Neural cell (in vitro differentiated cells): ENCODE measurements at regions not wholly inside any gene's neighbourhood (a gene's known extent, or its start where the extent isn't known, plus 50 kb on each side); places are given as distances from the start of the nearest gene placed in this dataset.

Experiments used
- H2AFZ ChIP-seq: fragments of 200-600, 300-800 bp; sonication (generic), shearing (Covaris generic); 2 replicates; pipeline ENCODE4 v1.6.0; 2014; ENCODE audit warnings: low read depth, mild to moderate bottlenecking, antibody characterized with exemption, low read length, moderate library complexity
- H3F3A ChIP-seq: fragments of 200-600 bp; shearing (Covaris generic); 2 replicates; pipeline ENCODE4 v1.6.1; 2016; ENCODE audit warnings: mild to moderate bottlenecking, moderate library complexity, mixed read lengths, antibody characterized with exemption, low read length; ENCODE audit not compliant: insufficient read depth, poor library complexity, severe bottlenecking
- H3K27ac ChIP-seq: fragments of 200-600, 300-800 bp; sonication (generic), shearing (Covaris generic); 2 replicates; pipeline ENCODE4 v1.5.1; 2014; ENCODE audit warnings: mild to moderate bottlenecking, low read length, moderate library complexity
- H3K27me3 ChIP-seq: fragments of 300-800, 200-600 bp; sonication (generic), shearing (Covaris generic); 2 replicates; pipeline ENCODE4 v1.6.0; 2014; ENCODE audit warnings: mild to moderate bottlenecking, low read depth, low read length, moderate library complexity; ENCODE audit not compliant: insufficient read depth
- H3K36me3 ChIP-seq: fragments of 300-800, 200-600 bp; sonication (generic), shearing (Covaris generic); 2 replicates; pipeline ENCODE4 v1.5.1; 2014; ENCODE audit warnings: mild to moderate bottlenecking, antibody characterized with exemption, low read length, moderate library complexity; ENCODE audit not compliant: insufficient read depth
- H3K4me2 ChIP-seq: fragments of 300-800, 200-600 bp; sonication (generic), shearing (Covaris generic); 2 replicates; pipeline ENCODE4 v1.6.0; 2014; ENCODE audit warnings: mild to moderate bottlenecking, low read length
- H3K4me3 ChIP-seq: fragments of 300-800, 200-600 bp; sonication (generic), shearing (Covaris generic); 2 replicates; pipeline ENCODE4 v1.5.1; 2014; ENCODE audit warnings: mild to moderate bottlenecking, low read length, moderate library complexity
- H3K79me2 ChIP-seq: fragments of 200-600 bp; shearing (Covaris generic); replicated peaks from 2 replicates; pipeline ENCODE4 v1.6.0; 2014; ENCODE audit warnings: mild to moderate bottlenecking, low read length, moderate library complexity; ENCODE audit not compliant: insufficient read depth
- H3K9ac ChIP-seq: fragments of 300-800, 200-600 bp; sonication (generic), shearing (Covaris generic); 2 replicates; pipeline ENCODE4 v1.6.1; 2016; ENCODE audit warnings: mild to moderate bottlenecking, low read length, mixed read lengths
- H3K9me2 ChIP-seq: fragments of 200-600 bp; shearing (Covaris generic); 2 replicates; pipeline ENCODE4 v1.6.1; 2016; ENCODE audit warnings: mild to moderate bottlenecking, low read length, mixed read lengths; ENCODE audit not compliant: insufficient read depth
- H3K9me3 ChIP-seq: fragments of 200-600, 300-800 bp; sonication (generic), shearing (Covaris generic); 2 replicates; pipeline ENCODE4 v1.6.1; 2016; ENCODE audit warnings: mild to moderate bottlenecking, mixed run types, low read length, moderate library complexity, mixed read lengths
- H4K20me1 ChIP-seq: fragments of 200-600 bp; shearing (Covaris generic); 2 replicates; pipeline ENCODE4 v1.6.1; 2016; ENCODE audit warnings: mild to moderate bottlenecking, mixed run types; ENCODE audit not compliant: insufficient read depth
- CTCF ChIP-seq: fragments of 450-650 bp; IDR thresholded peaks from 2 replicates; pipeline ENCODE4 v1.5.1; 2014; ENCODE audit warnings: antibody characterized with exemption, mild to moderate bottlenecking, moderate library complexity; ENCODE audit not compliant: poor library complexity, severe bottlenecking
- EP300 ChIP-seq: fragments of 450-650 bp; conservative IDR thresholded peaks from 2 replicates; pipeline ENCODE4 v1.6.1; 2014; ENCODE audit warnings: antibody characterized with exemption, mild to moderate bottlenecking, moderate library complexity; ENCODE audit not compliant: poor library complexity, severe bottlenecking
- EZH2 ChIP-seq: fragments of 200-600, 300-800 bp; shearing (Covaris generic), sonication (generic); IDR thresholded peaks from 2 replicates; pipeline ENCODE4 v1.6.1; 2014; ENCODE audit warnings: antibody characterized with exemption, low read length, borderline replicate concordance, mild to moderate bottlenecking; ENCODE audit not compliant: insufficient read depth, poor library complexity, severe bottlenecking
- MXI1 ChIP-seq: fragments of 450-650 bp; conservative IDR thresholded peaks from 2 replicates; pipeline ENCODE4 v1.6.1; 2014; ENCODE audit warnings: antibody characterized with exemption, mild to moderate bottlenecking; ENCODE audit not compliant: poor library complexity, severe bottlenecking
- POLR2AphosphoS5 ChIP-seq: IDR thresholded peaks from 2 replicates; pipeline ENCODE4 v1.6.1; 2012
- RAD21 ChIP-seq: fragments of 450-650 bp; conservative IDR thresholded peaks from 2 replicates; pipeline ENCODE4 v1.6.1; 2014; ENCODE audit warnings: antibody characterized with exemption, mild to moderate bottlenecking, moderate library complexity
- REST ChIP-seq: IDR thresholded peaks from 2 replicates; pipeline ENCODE4 v1.6.1; 2012; ENCODE audit warnings: borderline replicate concordance
- SMC3 ChIP-seq: fragments of 450-650 bp; conservative IDR thresholded peaks from 2 replicates; pipeline ENCODE4 v1.6.1; 2014; ENCODE audit warnings: antibody characterized with exemption, mild to moderate bottlenecking, moderate library complexity; ENCODE audit not compliant: poor library complexity
- TAF1 ChIP-seq: IDR thresholded peaks from 2 replicates; pipeline ENCODE4 v1.6.1; 2012; ENCODE audit warnings: low read depth

GRCh38 chr11:27914080-27914479, 193.9 kb downstream of the KIF18A start:
- Histone ChIP-seq H3K4me2 (no peak overlapping the region), H3F3A (no peaks in the 10 kb centered on the region), H3K79me2 (no peaks in the 10 kb centered on the region), H4K20me1 (no peaks in the 10 kb centered on the region), H3K9ac (no peak overlapping the region), H3K9me2 (no peaks in the 10 kb centered on the region), H2AFZ (no peak overlapping the region), H3K9me3 (no peaks in the 10 kb centered on the region), H3K27me3 (peaks cover 6% of the 10 kb centered on the region), H3K27ac (no peak overlapping the region), H3K4me3 (no peak overlapping the region), H3K36me3 (no peaks in the 10 kb centered on the region)
- no peak for TF ChIP-seq EP300
- TF ChIP-seq MXI1, result no peak
- TF ChIP-seq EZH2, result no peak
- TF ChIP-seq RAD21, result no peak
- no peak for TF ChIP-seq REST
- TF ChIP-seq SMC3, result no peak
- TF ChIP-seq TAF1, result no peak
- TF ChIP-seq CTCF, result no peak
- no peak for TF ChIP-seq POLR2AphosphoS5

- Histone ChIP-seq H3F3A (no peaks in the 10 kb centered on the region), H3K9ac (no peak overlapping the region), H3K9me2 (no peaks in the 10 kb centered on the region), H2AFZ (no peak overlapping the region), H3K9me3 (no peaks in the 10 kb centered on the region), H4K20me1 (no peaks in the 10 kb centered on the region), H3K27ac (no peak overlapping the region), H3K4me2 (no peak overlapping the region), H3K36me3 (no peaks in the 10 kb centered on the region), H3K4me3 (no peak overlapping the region), H3K27me3 (peaks cover 6% of the 10 kb centered on the region), H3K79me2 (no peaks in the 10 kb centered on the region)
- no peak for TF ChIP-seq POLR2AphosphoS5
- no peak for TF ChIP-seq RAD21
- TF ChIP-seq EP300, result no peak
- TF ChIP-seq EZH2, result no peak
- no peak for TF ChIP-seq REST
- TF ChIP-seq MXI1, result no peak
- TF ChIP-seq CTCF, result no peak
Measured at GRCh38 chr11:27913650-27914049, 194.3 kb downstream of the KIF18A start.
